IMR-90 (cell line): ENCODE measurements at regions not wholly inside any gene's neighbourhood (a gene's known extent, or its start where the extent isn't known, plus 50 kb on each side); places are given as distances from the start of the nearest gene placed in this dataset.

Experiments
- ATAC-seq: fragments of 200-7000 bp; cut with Tn5 transposase; 2 replicates; pipeline ENCODE4 v1.9.1; 2020; ENCODE audit warnings: low read depth, mild to moderate bottlenecking, moderate library complexity
- BruUV-seq: library from RNA; stranded (reverse); fragments of 400-500 nt; replicated peaks from 2 replicates; lab custom pipeline; 2021; lab: Mats Ljungman, UMichigan
- CTCF ChIA-PET: fragments of 300-600 bp; formaldehyde crosslinking; extraction: SDS; loops from one replicate; lab custom pipeline; 2021; ENCODE audit warnings: antibody characterized with exemption; lab: Yijun Ruan, JAX
- POLR2A ChIA-PET: fragments of 300-600 bp; sonication (Branson Sonifier 250); formaldehyde crosslinking; loops from one replicate; lab custom pipeline; 2022; ENCODE audit warnings: antibody characterized with exemption; ENCODE audit not compliant: unreplicated experiment; lab: Charles Lee
- DNase-seq: peaks from one replicate; pipeline ENCODE4 v3.0.0; 2013
- H2AFZ ChIP-seq: replicated peaks from 2 replicates; pipeline ENCODE3; 2013; ENCODE audit warnings: low read length, mild to moderate bottlenecking; ENCODE audit not compliant: poor library complexity
- H2AK5ac ChIP-seq: 2 replicates; pipeline ENCODE4 v1.6.1; 2013; ENCODE audit warnings: low read depth, low read length, inconsistent platforms
- H2AK9ac ChIP-seq: replicated peaks from 2 replicates; pipeline ENCODE3; 2013; ENCODE audit warnings: mild to moderate bottlenecking, low read depth, low read length, moderate library complexity; ENCODE audit not compliant: poor library complexity
- H2BK120ac ChIP-seq: 2 replicates; pipeline ENCODE4 v1.6.1; 2013; ENCODE audit warnings: low read depth, low read length, inconsistent platforms
- H2BK15ac ChIP-seq: 3 replicates; pipeline ENCODE4 v1.6.1; 2013; ENCODE audit warnings: low read depth, low read length, inconsistent platforms
- H2BK20ac ChIP-seq: 2 replicates; pipeline ENCODE4 v1.6.1; 2013; ENCODE audit warnings: low read depth, mild to moderate bottlenecking, inconsistent platforms, low read length, moderate library complexity
- H2BK5ac ChIP-seq: 2 replicates; pipeline ENCODE4 v1.6.1; 2013; ENCODE audit warnings: mild to moderate bottlenecking, low read depth, low read length, inconsistent platforms; ENCODE audit not compliant: poor library complexity, severe bottlenecking
- H3K14ac ChIP-seq: replicated peaks from 2 replicates; pipeline ENCODE4 v1.6.1; 2013; ENCODE audit warnings: low read depth, low read length, inconsistent platforms
- H3K18ac ChIP-seq: 2 replicates; pipeline ENCODE4 v1.6.1; 2013; ENCODE audit warnings: low read depth, low read length, control low read depth
- H3K23ac ChIP-seq: 2 replicates; pipeline ENCODE4 v1.6.1; 2013; ENCODE audit warnings: low read depth, low read length, inconsistent platforms
- H3K27ac ChIP-seq: 2 replicates; pipeline ENCODE4 v1.5.1; 2013; ENCODE audit warnings: mild to moderate bottlenecking, control low read depth, low read length; ENCODE audit not compliant: insufficient read depth
- H3K27me3 ChIP-seq: 2 replicates; pipeline ENCODE4 v1.6.1; 2013; ENCODE audit warnings: low read length; ENCODE audit not compliant: control insufficient read depth, insufficient read depth
- H3K36me3 ChIP-seq: 2 replicates; pipeline ENCODE4 v1.6.1; 2013; ENCODE audit warnings: low read length, mixed read lengths; ENCODE audit not compliant: control insufficient read depth, insufficient read depth
- H3K4ac ChIP-seq: 2 replicates; pipeline ENCODE4 v1.6.1; 2013; ENCODE audit warnings: low read depth, low read length, inconsistent platforms
- H3K4me1 ChIP-seq: 2 replicates; pipeline ENCODE4 v1.6.1; 2013; ENCODE audit warnings: low read length, mixed read lengths; ENCODE audit not compliant: control insufficient read depth, insufficient read depth
- H3K4me2 ChIP-seq: 2 replicates; pipeline ENCODE4 v1.6.1; 2013; ENCODE audit warnings: low read depth, mild to moderate bottlenecking, control low read depth, low read length, moderate library complexity
- H3K4me3 ChIP-seq: 2 replicates; pipeline ENCODE4 v1.5.1; 2013; ENCODE audit warnings: low read depth, mild to moderate bottlenecking, control low read depth, low read length, moderate library complexity; ENCODE audit not compliant: insufficient read depth
- H3K56ac ChIP-seq: 2 replicates; pipeline ENCODE4 v1.6.1; 2013; ENCODE audit warnings: low read length, inconsistent platforms; ENCODE audit not compliant: insufficient read depth; ENCODE audit errors: extremely low read depth
- H3K79me1 ChIP-seq, 2 experiments: 2 replicates each; pipeline ENCODE4 v1.6.1; 2013; ENCODE audit warnings: low read length in 2 of 2, inconsistent platforms in 1 of 2, low read depth in 1 of 2
- H3K9ac ChIP-seq: 2 replicates; pipeline ENCODE4 v1.6.1; 2013; ENCODE audit warnings: low read depth, low read length, control low read depth
- H3K9me1 ChIP-seq: 2 replicates; pipeline ENCODE4 v1.6.1; 2013; ENCODE audit warnings: low read length, inconsistent platforms; ENCODE audit not compliant: insufficient read depth
- H3K9me3 ChIP-seq: 2 replicates; pipeline ENCODE4 v1.6.1; 2013; ENCODE audit warnings: low read length; ENCODE audit not compliant: control insufficient read depth, insufficient read depth
- H4K20me1 ChIP-seq: 2 replicates; pipeline ENCODE4 v1.6.1; 2013; ENCODE audit warnings: low read length, inconsistent platforms; ENCODE audit not compliant: insufficient read depth
- H4K5ac ChIP-seq: 2 replicates; pipeline ENCODE4 v1.6.1; 2013; ENCODE audit warnings: mild to moderate bottlenecking, low read depth, low read length, control low read depth
- H4K8ac ChIP-seq, 2 experiments: 2 replicates each; pipeline ENCODE4 v1.6.1; 2013; ENCODE audit warnings: low read depth in 2 of 2, low read length in 2 of 2, control low read depth in 1 of 2, inconsistent platforms in 1 of 2
- H4K91ac ChIP-seq: 2 replicates; pipeline ENCODE4 v1.6.1; 2013; ENCODE audit warnings: low read depth, low read length, inconsistent platforms; ENCODE audit not compliant: insufficient read depth
- BHLHE40 ChIP-seq: fragments of 150-350 bp; IDR thresholded peaks from 2 replicates; pipeline ENCODE4 v1.6.1; 2016; ENCODE audit warnings: mild to moderate bottlenecking, low read depth, low read length
- CEBPB ChIP-seq: IDR thresholded peaks from 2 replicates; pipeline ENCODE4 v1.6.1; 2012; ENCODE audit warnings: low read depth, low read length, improper control_type of control experiment
- CHD1 ChIP-seq: IDR thresholded peaks from 2 replicates; pipeline ENCODE4 v1.6.1; 2012; ENCODE audit warnings: low read depth, low read length, improper control_type of control experiment
- CTCF ChIP-seq: conservative IDR thresholded peaks from 2 replicates; pipeline ENCODE4 v1.5.1; 2012; ENCODE audit warnings: mild to moderate bottlenecking, low read depth, low read length, improper control_type of control experiment
- FOS ChIP-seq: fragments of 150-350 bp; IDR thresholded peaks from 2 replicates; pipeline ENCODE4 v1.6.1; 2016; ENCODE audit warnings: low read depth, low read length
- MAFK ChIP-seq: IDR thresholded peaks from 2 replicates; pipeline ENCODE4 v1.6.1; 2012; ENCODE audit warnings: low read depth, low read length, improper control_type of control experiment
- MAZ ChIP-seq: IDR thresholded peaks from 2 replicates; pipeline ENCODE4 v1.6.1; 2012; ENCODE audit warnings: low read depth, mild to moderate bottlenecking, low read length, improper control_type of control experiment, moderate library complexity, borderline replicate concordance
- MXI1 ChIP-seq: IDR thresholded peaks from 2 replicates; pipeline ENCODE4 v1.6.1; 2012; ENCODE audit warnings: low read depth, mild to moderate bottlenecking, low read length, moderate library complexity, borderline replicate concordance
- NFE2L2 ChIP-seq: fragments of 150-350 bp; IDR thresholded peaks from 2 replicates; pipeline ENCODE4 v1.6.1; 2016; ENCODE audit warnings: low read depth, mild to moderate bottlenecking, low read length
- POLR2A ChIP-seq: IDR thresholded peaks from 2 replicates; pipeline ENCODE4 v1.6.1; 2012; ENCODE audit warnings: mild to moderate bottlenecking, low read depth, low read length
- RAD21 ChIP-seq: IDR thresholded peaks from 2 replicates; pipeline ENCODE4 v1.6.1; 2012; ENCODE audit warnings: low read length, improper control_type of control experiment
- RCOR1 ChIP-seq: IDR thresholded peaks from 2 replicates; pipeline ENCODE4 v1.6.1; 2012; ENCODE audit warnings: mild to moderate bottlenecking, low read length, improper control_type of control experiment; ENCODE audit not compliant: insufficient replicate concordance
- RFX5 ChIP-seq: IDR thresholded peaks from 2 replicates; pipeline ENCODE4 v1.8.0; 2012; ENCODE audit warnings: low read depth, mild to moderate bottlenecking, low read length, moderate library complexity
- SMC3 ChIP-seq: fragments of 150-350 bp; IDR thresholded peaks from 2 replicates; pipeline ENCODE4 v1.6.1; 2016; ENCODE audit warnings: low read depth, mild to moderate bottlenecking, antibody characterized with exemption, low read length, moderate library complexity
- WGBS, 2 experiments: methylation state at CpG; one replicate each; pipeline versions ENCODE4 v1.1.5 to v1.1.7; 2013; ENCODE audit warnings: missing lambda C conversion rate in 2 of 2; ENCODE audit not compliant: insufficient read length in 1 of 2; ENCODE audit errors: extremely low coverage in 2 of 2; 5-methylcytosine and 5-hydroxymethylcytosine counted together
- dilution Hi-C: fragments of 300-500 bp; cut with HindIII; formaldehyde crosslinking; loops from one replicate; pipeline ENCODE4 v1.14.3; 2018; ENCODE audit warnings: low sequenced_read_pairs; ENCODE audit not compliant: unreplicated experiment
- in situ Hi-C: fragments of 300-500 bp; cut with MboI; formaldehyde crosslinking; loops from 3 replicates; pipeline ENCODE4 v1.14.3; 2019; ENCODE audit warnings: low sequenced_read_pairs, inconsistent platforms, mixed read lengths
- intact Hi-C: fragments of 100-400 bp; cut with micrococcal nuclease; formaldehyde crosslinking; loops from 2 replicates; pipeline ENCODE4 v1.10.0; 2022
- TF ChIP-seq, protein P1 (sequence below): fragments of 150-350 bp; IDR thresholded peaks from 2 replicates; pipeline ENCODE4 v1.6.1; 2017; ENCODE audit warnings: mild to moderate bottlenecking, antibody characterized with exemption, low read length, low read depth
- TF ChIP-seq, protein P2 (sequence below): fragments of 150-350 bp; IDR thresholded peaks from 2 replicates; pipeline ENCODE4 v1.6.1; 2016; ENCODE audit warnings: low read depth, mild to moderate bottlenecking, low read length, moderate library complexity, borderline replicate concordance

DNA sequence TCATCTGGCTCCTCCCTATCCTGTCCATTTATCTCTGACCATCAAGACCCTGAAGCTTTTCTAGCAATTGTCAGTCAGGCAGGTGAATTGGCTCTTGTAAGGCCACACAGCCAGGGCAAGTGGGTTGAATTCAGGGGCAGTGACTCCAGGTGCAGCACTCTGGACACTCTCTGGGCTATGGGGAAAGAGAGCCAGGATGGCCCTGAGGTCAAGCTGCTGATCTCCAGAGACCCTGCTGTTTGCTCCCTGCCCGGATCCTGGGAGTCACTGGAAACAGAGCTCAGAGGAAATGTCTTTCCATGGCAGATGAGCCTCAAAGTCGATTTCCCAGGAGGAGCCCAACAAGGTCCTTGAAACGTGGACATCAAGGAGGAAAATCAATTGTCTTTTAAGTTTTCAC lies 184.4 kb downstream of the C1orf94 start:
- TF ChIP-seq, protein P1, sequence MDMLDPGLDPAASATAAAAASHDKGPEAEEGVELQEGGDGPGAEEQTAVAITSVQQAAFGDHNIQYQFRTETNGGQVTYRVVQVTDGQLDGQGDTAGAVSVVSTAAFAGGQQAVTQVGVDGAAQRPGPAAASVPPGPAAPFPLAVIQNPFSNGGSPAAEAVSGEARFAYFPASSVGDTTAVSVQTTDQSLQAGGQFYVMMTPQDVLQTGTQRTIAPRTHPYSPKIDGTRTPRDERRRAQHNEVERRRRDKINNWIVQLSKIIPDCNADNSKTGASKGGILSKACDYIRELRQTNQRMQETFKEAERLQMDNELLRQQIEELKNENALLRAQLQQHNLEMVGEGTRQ, result no peak
- TF ChIP-seq CTCF (no peak), CHD1 (no peak), RFX5 (no peak), MXI1 (no peak), MAZ (no peak), FOS (no peak), RCOR1 (no peak), CEBPB (no peak), BHLHE40 (no peak), RAD21 (no peak), POLR2A (no peak), NFE2L2 (no peak), SMC3 (no peak), MAFK (no peak)
- TF ChIP-seq, protein P2, sequence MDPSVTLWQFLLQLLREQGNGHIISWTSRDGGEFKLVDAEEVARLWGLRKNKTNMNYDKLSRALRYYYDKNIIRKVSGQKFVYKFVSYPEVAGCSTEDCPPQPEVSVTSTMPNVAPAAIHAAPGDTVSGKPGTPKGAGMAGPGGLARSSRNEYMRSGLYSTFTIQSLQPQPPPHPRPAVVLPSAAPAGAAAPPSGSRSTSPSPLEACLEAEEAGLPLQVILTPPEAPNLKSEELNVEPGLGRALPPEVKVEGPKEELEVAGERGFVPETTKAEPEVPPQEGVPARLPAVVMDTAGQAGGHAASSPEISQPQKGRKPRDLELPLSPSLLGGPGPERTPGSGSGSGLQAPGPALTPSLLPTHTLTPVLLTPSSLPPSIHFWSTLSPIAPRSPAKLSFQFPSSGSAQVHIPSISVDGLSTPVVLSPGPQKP, result no peak
- Histone ChIP-seq H2BK120ac (no peak overlapping the region), H4K20me1 (no peaks in the 10 kb centered on the region), H3K79me1 (no peaks in the 10 kb centered on the region), H3K14ac (no peak overlapping the region), H4K8ac (no peak overlapping the region), H3K23ac (no peak overlapping the region), H2BK15ac (no peak overlapping the region), H3K9ac (no peak overlapping the region), H4K5ac (no peak overlapping the region), H3K4me3 (no peak overlapping the region), H3K4ac (no peak overlapping the region), H3K9me1 (no peaks in the 10 kb centered on the region), H2BK20ac (no peak overlapping the region), H3K18ac (no peak overlapping the region), H3K27ac (no peak overlapping the region), H3K4me2 (no peak overlapping the region), H3K56ac (no peak overlapping the region), H3K36me3 (no peaks in the 10 kb centered on the region), H2BK5ac (no peak overlapping the region), H3K27me3 (no peaks in the 10 kb centered on the region), H3K9me3 (peaks cover 29% of the 10 kb centered on the region), H2AK9ac (no peak overlapping the region), H3K4me1 (no peaks in the 10 kb centered on the region), H2AK5ac (no peak overlapping the region), H2AFZ (no peak overlapping the region), H4K91ac (no peak overlapping the region)
- intact Hi-C loops (no loop called here), in situ Hi-C loops (no loop called here), dilution Hi-C loops (no loop called here)
- ATAC-seq, result no peak
- POLR2A ChIA-PET, result no interaction called here
- DNase-seq, result no peak
- 13% methylated on average over 1 of the region's 3 CpGs; no CpG with 5 or more reads in 1 of the 2 experiments for WGBS, 2 experiments
- CTCF ChIA-PET, result no interaction called here
- no TSS peak for BruUV-seq
